ENCODE measurements at regions not wholly inside any gene's neighbourhood (a gene's known extent, or its start where the extent isn't known, plus 50 kb on each side); places are given as distances from the start of the nearest gene placed in this dataset.

GRCh38 chr7:73933091-73933490, 72.1 kb downstream of the TMEM270 start:
- TF ChIP-seq EZH2 (IDR thresholded peaks at IDR 0.05; ENCODE audit: borderline replicate concordance, low read length) (no peak), CTCF (conservative IDR thresholded peaks at IDR 0.05 in 1 of 2, IDR thresholded peaks at IDR 0.05 in 1 of 2; ENCODE audit: extremely low read depth in 1 of 2, insufficient read depth in 1 of 2, low read depth in 1 of 2, low read length in 2 of 2) (no peak)

All from mammary epithelial cell (primary cell).